ENCODE measurements at regions not wholly inside any gene's neighbourhood (a gene's known extent, or its start where the extent isn't known, plus 50 kb on each side); places are given as distances from the start of the nearest gene placed in this dataset.

- TF ChIP-seq ZNF589 (CRISPR knock-in tag; IDR thresholded peaks at IDR 0.05; ENCODE audit: low read depth), result no peak
- no peak for TF ChIP-seq STAT5A (IDR thresholded peaks at IDR 0.05; ENCODE audit: borderline replicate concordance, low read length)
- TF ChIP-seq, protein P1, sequence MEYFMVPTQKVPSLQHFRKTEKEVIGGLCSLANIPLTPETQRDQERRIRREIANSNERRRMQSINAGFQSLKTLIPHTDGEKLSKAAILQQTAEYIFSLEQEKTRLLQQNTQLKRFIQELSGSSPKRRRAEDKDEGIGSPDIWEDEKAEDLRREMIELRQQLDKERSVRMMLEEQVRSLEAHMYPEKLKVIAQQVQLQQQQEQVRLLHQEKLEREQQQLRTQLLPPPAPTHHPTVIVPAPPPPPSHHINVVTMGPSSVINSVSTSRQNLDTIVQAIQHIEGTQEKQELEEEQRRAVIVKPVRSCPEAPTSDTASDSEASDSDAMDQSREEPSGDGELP (CRISPR knock-in tag; IDR thresholded peaks at IDR 0.05; ENCODE audit: borderline replicate concordance), result no peak
- no peak for TF ChIP-seq RNF2 (IDR thresholded peaks at IDR 0.05)
- no peak for TF ChIP-seq ZNF76 (CRISPR knock-in tag; IDR thresholded peaks at IDR 0.05; ENCODE audit: borderline replicate concordance)
- TF ChIP-seq CBFA2T2 (conservative IDR thresholded peaks at IDR 0.05), result no peak
- no peak for TF ChIP-seq NFYB (IDR thresholded peaks at IDR 0.05; ENCODE audit: extremely low read depth, insufficient read length)
- TF ChIP-seq ZFPM2 (CRISPR knock-in tag; IDR thresholded peaks at IDR 0.05), result no peak
Observed at GRCh38 chr16:26457882-26458281, 608.8 kb upstream of the C16orf82 start (continued).

- Histone ChIP-seq H3K4me2 (ENCODE audit: insufficient read depth, low read length) (no peak overlapping the region), H3K4me1 (replicated peaks in 1 of 2; ENCODE audit: control insufficient read depth in 2 of 2, insufficient read depth in 2 of 2, low read length in 2 of 2) (no peaks in the 10 kb centered on the region), H2AFZ (ENCODE audit: low read depth, low read length) (no peak overlapping the region), H4K20me1 (replicated peaks; ENCODE audit: control insufficient read depth, insufficient read depth, low read length) (no peaks in the 10 kb centered on the region), H3K79me2 (ENCODE audit: control insufficient read depth, insufficient read depth, low read length) (no peaks in the 10 kb centered on the region), H3K27ac (ENCODE audit: extremely low read depth, low read depth, low read length) (no peak overlapping the region), H3K36me3 (ENCODE audit: control insufficient read depth, insufficient read depth, low read length) (no peaks in the 10 kb centered on the region), H3K4me3 (no peak overlapping the region), H3K9me1 (ENCODE audit: control insufficient read depth, insufficient read depth, low read length) (no peaks in the 10 kb centered on the region), H3K27me3 (ENCODE audit: control insufficient read depth in 2 of 2, insufficient read depth in 2 of 2, low read length in 2 of 2) (no peaks in the 10 kb centered on the region), H3K9me3 (replicated peaks; ENCODE audit: control insufficient read depth, insufficient read depth, low read depth, low read length) (no peaks in the 10 kb centered on the region), H3K9ac (ENCODE audit: insufficient read depth in 1 of 2, low read depth in 2 of 2, low read length in 2 of 2) (no peak overlapping the region)
- TF ChIP-seq ZNF354B (CRISPR knock-in tag; IDR thresholded peaks at IDR 0.05) (no peak), MEF2D (tag; conservative IDR thresholded peaks at IDR 0.05; ENCODE audit: low read depth) (no peak), ZC3H8 (IDR thresholded peaks at IDR 0.05) (no peak), NFIC (IDR thresholded peaks at IDR 0.05) (peak; percentile 65), CEBPG (CRISPR knock-in tag; IDR thresholded peaks at IDR 0.05) (no peak), CEBPG (tag; conservative IDR thresholded peaks at IDR 0.05 in 1 of 2, IDR thresholded peaks at IDR 0.05 in 1 of 2) (no peak)
- TF ChIP-seq, protein P2, sequence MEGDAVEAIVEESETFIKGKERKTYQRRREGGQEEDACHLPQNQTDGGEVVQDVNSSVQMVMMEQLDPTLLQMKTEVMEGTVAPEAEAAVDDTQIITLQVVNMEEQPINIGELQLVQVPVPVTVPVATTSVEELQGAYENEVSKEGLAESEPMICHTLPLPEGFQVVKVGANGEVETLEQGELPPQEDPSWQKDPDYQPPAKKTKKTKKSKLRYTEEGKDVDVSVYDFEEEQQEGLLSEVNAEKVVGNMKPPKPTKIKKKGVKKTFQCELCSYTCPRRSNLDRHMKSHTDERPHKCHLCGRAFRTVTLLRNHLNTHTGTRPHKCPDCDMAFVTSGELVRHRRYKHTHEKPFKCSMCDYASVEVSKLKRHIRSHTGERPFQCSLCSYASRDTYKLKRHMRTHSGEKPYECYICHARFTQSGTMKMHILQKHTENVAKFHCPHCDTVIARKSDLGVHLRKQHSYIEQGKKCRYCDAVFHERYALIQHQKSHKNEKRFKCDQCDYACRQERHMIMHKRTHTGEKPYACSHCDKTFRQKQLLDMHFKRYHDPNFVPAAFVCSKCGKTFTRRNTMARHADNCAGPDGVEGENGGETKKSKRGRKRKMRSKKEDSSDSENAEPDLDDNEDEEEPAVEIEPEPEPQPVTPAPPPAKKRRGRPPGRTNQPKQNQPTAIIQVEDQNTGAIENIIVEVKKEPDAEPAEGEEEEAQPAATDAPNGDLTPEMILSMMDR (IDR thresholded peaks at IDR 0.05 in 2 of 3, conservative IDR thresholded peaks at IDR 0.05 in 1 of 3; ENCODE audit: insufficient read depth in 2 of 3, low read depth in 1 of 3, low read length in 3 of 3), result peak in 2 of 3 experiments; percentile 15 to 16; a peak in 1 of 6 replicates
- peak in 1 of 4 experiments; percentile 1 for DNase-seq (ENCODE audit: extremely low read depth in 1 of 4, low spot score in 3 of 4)
- BruUV-seq (replicated peaks), result no TSS peak
- CTCF ChIA-PET (ENCODE audit: low intra/inter-chr PET ratio), result no interaction called here
- in situ Hi-C loops (cut with MboI), result no loop called here
- intact Hi-C loops (cut with micrococcal nuclease), result no loop called here
- ATAC-seq, result no peak
- no peak for FAIRE-seq
- WGBS (ENCODE audit: insufficient coverage, low coverage, missing lambda C conversion rate), result 3% methylated on average over 6 of the region's 7 CpGs
- POLR2A ChIA-PET, result no interaction called here
Observed at GRCh38 chr16:26464576-26465266, 602.0 kb upstream of the C16orf82 start.
